Transverse colon (tissue), 4 donors: ENCODE measurements at regions not wholly inside any gene's neighbourhood (a gene's known extent, or its start where the extent isn't known, plus 50 kb on each side); places are given as distances from the start of the nearest gene placed in this dataset.

Experiments
- DNase-seq: peaks from one replicate; pipeline ENCODE4 v3.0.0-alpha.2; 2019
- H3K27ac ChIP-seq, 4 donors: fragments of 200-600 bp; sonication (generic); 2 replicates each; pipeline ENCODE4 v1.5.1; 2016 to 2018; ENCODE audit warnings: inconsistent platforms in 4 of 4
- H3K27me3 ChIP-seq: fragments of 200-600 bp; sonication (generic); 2 replicates; pipeline ENCODE4 v1.5.1; 2017; ENCODE audit warnings: inconsistent platforms
- H3K36me3 ChIP-seq, 4 donors: fragments of 200-600 bp; sonication (generic); 2 replicates each; pipeline ENCODE4 v1.5.1; 2017 to 2019; ENCODE audit warnings: inconsistent platforms in 4 of 4
- H3K4me1 ChIP-seq, 4 donors: fragments of 200-600 bp; sonication (generic); 2 replicates each; pipeline ENCODE4 v1.5.1; 2017 to 2020; ENCODE audit warnings: inconsistent platforms in 4 of 4
- H3K4me3 ChIP-seq, 4 donors: fragments of 200-600 bp; sonication (generic); 1 replicate in 1 of 4; 2 replicates in 3 of 4; pipeline versions ENCODE4 v1.5.1 to v1.6.1; 2017 to 2019; ENCODE audit warnings: inconsistent platforms in 4 of 4
- H3K9me3 ChIP-seq, 2 donors: fragments of 200-600 bp; sonication (generic); 2 replicates each; pipeline ENCODE4 v1.5.1; 2017 to 2019; ENCODE audit warnings: inconsistent platforms in 2 of 2
- CTCF ChIP-seq, 5 experiments: fragments of 200-600 bp in 3 of 5; fragments of 450-650 bp in 2 of 5; sonication (generic) in 3 of 5; IDR thresholded peaks; 1 replicate in 2 of 5; 2 replicates in 3 of 5; pipeline ENCODE4 v1.5.1; 2016 to 2017; ENCODE audit warnings: antibody characterized with exemption in 5 of 5, inconsistent platforms in 3 of 5, mild to moderate bottlenecking in 2 of 5, moderate library complexity in 1 of 5
- EP300 ChIP-seq: sonication (generic); formaldehyde crosslinking; IDR thresholded peaks from one replicate; pipeline ENCODE4 v1.6.1; 2017; ENCODE audit warnings: antibody characterized with exemption, low read depth
- POLR2A ChIP-seq: fragments of 450-650 bp; IDR thresholded peaks from one replicate; pipeline ENCODE4 v1.6.1; 2016; ENCODE audit warnings: antibody characterized with exemption, mild to moderate bottlenecking, moderate library complexity
- POLR2AphosphoS5 ChIP-seq, 3 donors: sonication (generic); formaldehyde crosslinking; IDR thresholded peaks; one replicate each; pipeline ENCODE4 v1.6.1; 2016; ENCODE audit warnings: antibody characterized with exemption in 3 of 3
- WGBS, 2 donors: methylation state at CpG; one replicate each; pipeline ENCODE4 v1.1.5; 2018; ENCODE audit warnings: low coverage in 1 of 2; 5-methylcytosine and 5-hydroxymethylcytosine counted together
- in situ Hi-C, 4 donors: fragments of 200-750 bp; cut with MboI; loops; one replicate each; pipeline versions ENCODE4 v1.15.0 to v1.15.1; 2017; ENCODE audit warnings: low sequenced_read_pairs in 3 of 4, low pct_ligation_motif_present in 1 of 4, low pct_unique_long_range_greater_than_20kb in 1 of 4
- intact Hi-C: fragments of 100-400 bp; cut with DNase I; formaldehyde crosslinking; loops from one replicate; pipeline ENCODE4 v1.15.1; 2023; ENCODE audit warnings: low total_unique reads

GRCh38 chr5:58235299-58235698, 224.6 kb downstream of the PLK2 start:
- in situ Hi-C loops (no loop called here), intact Hi-C loops (no loop called here)
- H3K4me1 ChIP-seq = no peaks in the 10 kb centered on the region
- no peak for DNase-seq
- no peaks in the 10 kb centered on the region for H3K9me3 ChIP-seq
- no peaks in the 10 kb centered on the region for H3K36me3 ChIP-seq
- no peak for TF ChIP-seq CTCF (IDR thresholded peaks at IDR 0.05)
- TF ChIP-seq POLR2A = no peak
- no peak for TF ChIP-seq EP300
- no peak for TF ChIP-seq POLR2AphosphoS5 (IDR thresholded peaks at IDR 0.05)
- no peaks in the 10 kb centered on the region for H3K27me3 ChIP-seq
- 22 to 24% methylated on average over 3 of the region's 3 CpGs for WGBS, 2 donors
- H3K27ac ChIP-seq = no peak overlapping the region
- no peak overlapping the region for H3K4me3 ChIP-seq

GRCh38 chr5:58232130-58232529, 227.8 kb downstream of the PLK2 start:
- H3K27ac ChIP-seq = no peak overlapping the region
- H3K27me3 ChIP-seq = no peaks in the 10 kb centered on the region
- no peak for TF ChIP-seq POLR2A
- no peak for TF ChIP-seq CTCF (IDR thresholded peaks at IDR 0.05)
- TF ChIP-seq POLR2AphosphoS5 (IDR thresholded peaks at IDR 0.05) = no peak
- TF ChIP-seq EP300 = no peak
- no peak for DNase-seq
- in situ Hi-C loops = no loop called here
- WGBS, 2 donors = 69 to 78% methylated on average over 5 of the region's 5 CpGs
- intact Hi-C loops = no loop called here
- no peak overlapping the region for H3K4me3 ChIP-seq
- no peaks in the 10 kb centered on the region for H3K9me3 ChIP-seq
- no peaks in the 10 kb centered on the region for H3K36me3 ChIP-seq
- no peaks in the 10 kb centered on the region for H3K4me1 ChIP-seq

DNA sequence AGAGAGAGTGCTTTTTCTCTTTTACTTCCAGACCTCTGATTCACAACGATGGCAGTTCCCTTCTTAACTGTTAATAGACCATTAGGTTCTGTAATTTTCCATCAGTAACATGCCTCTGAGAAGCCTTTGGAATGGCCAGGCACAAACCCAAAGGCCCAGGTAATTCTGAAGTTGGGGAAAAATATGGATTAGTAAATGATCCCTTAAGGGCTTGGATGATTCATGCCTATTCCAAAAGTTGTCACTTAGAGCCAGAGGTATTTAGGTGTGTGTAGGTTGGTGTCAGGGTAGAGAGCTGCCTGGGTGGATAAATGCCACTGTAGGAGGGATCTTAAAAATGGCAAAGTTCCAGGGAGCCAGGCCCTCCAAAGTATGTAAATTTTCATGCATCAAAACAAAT, 228.8 kb downstream of the PLK2 start:
- 23 to 29% methylated on average over 1 of the region's 1 CpG for WGBS, 2 donors
- no peak for DNase-seq
- Histone ChIP-seq H3K27me3 (no peaks in the 10 kb centered on the region), H3K4me1 (no peaks in the 10 kb centered on the region), H3K9me3 (no peaks in the 10 kb centered on the region), H3K4me3 (no peak overlapping the region), H3K27ac (no peak overlapping the region), H3K36me3 (no peaks in the 10 kb centered on the region)
- in situ Hi-C loops (no loop called here), intact Hi-C loops (no loop called here)
- TF ChIP-seq POLR2A (no peak), EP300 (no peak), CTCF (IDR thresholded peaks at IDR 0.05) (no peak), POLR2AphosphoS5 (IDR thresholded peaks at IDR 0.05) (no peak)

- no peaks in the 10 kb centered on the region for H3K27me3 ChIP-seq
- H3K36me3 ChIP-seq = no peaks in the 10 kb centered on the region
- H3K4me3 ChIP-seq = no peak overlapping the region
- no peaks in the 10 kb centered on the region for H3K9me3 ChIP-seq
- H3K4me1 ChIP-seq = no peaks in the 10 kb centered on the region
- WGBS, 2 donors = 77 to 84% methylated on average over 5 of the region's 5 CpGs
- intact Hi-C loops (no loop called here), in situ Hi-C loops (no loop called here)
- TF ChIP-seq POLR2AphosphoS5 (IDR thresholded peaks at IDR 0.05) (no peak), POLR2A (no peak), CTCF (IDR thresholded peaks at IDR 0.05) (no peak), EP300 (no peak)
- no peak overlapping the region for H3K27ac ChIP-seq
- DNase-seq = no peak
These were observed 231.0 kb downstream of the PLK2 start for GRCh38 chr5:58228896-58229295.
